Esophagus muscularis mucosa (tissue), 4 donors: ENCODE measurements at regions not wholly inside any gene's neighbourhood (a gene's known extent, or its start where the extent isn't known, plus 50 kb on each side); places are given as distances from the start of the nearest gene placed in this dataset.

ENCODE experiments used
- DNase-seq: peaks from one replicate; pipeline ENCODE4 v3.0.0-alpha.2; 2017; ENCODE audit errors: extremely low spot score
- H3K27ac ChIP-seq, 4 donors: fragments of 200-600 bp; sonication (generic); replicated peaks in 1 of 4; 1 replicate in 3 of 4; 2 replicates in 1 of 4; pipeline ENCODE4 v1.5.1; 2016 to 2019; ENCODE audit warnings: mild to moderate bottlenecking in 1 of 4
- H3K27me3 ChIP-seq, 4 donors: fragments of 200-600 bp; sonication (generic); one replicate each; pipeline versions ENCODE4 v1.5.1 to v1.6.0; 2016 to 2019
- H3K36me3 ChIP-seq, 4 donors: fragments of 200-600 bp; sonication (generic); one replicate each; pipeline ENCODE4 v1.5.1; 2016 to 2019
- H3K4me1 ChIP-seq, 4 donors: fragments of 200-600 bp; sonication (generic); one replicate each; pipeline ENCODE4 v1.5.1; 2016 to 2019
- H3K4me3 ChIP-seq, 4 donors: fragments of 200-600 bp; sonication (generic); 1 replicate in 2 of 4; 2 replicates in 2 of 4; pipeline ENCODE4 v1.5.1; 2016 to 2019; ENCODE audit warnings: mild to moderate bottlenecking in 4 of 4, moderate library complexity in 1 of 4
- H3K9me3 ChIP-seq, 4 donors: fragments of 200-600 bp; sonication (generic); 1 replicate in 3 of 4; 2 replicates in 1 of 4; pipeline ENCODE4 v1.5.1; 2016 to 2019
- EP300 ChIP-seq: sonication (generic); formaldehyde crosslinking; IDR thresholded peaks from one replicate; pipeline ENCODE4 v1.6.1; 2017; ENCODE audit warnings: antibody characterized with exemption
- POLR2A ChIP-seq: fragments of 450-650 bp; IDR thresholded peaks from one replicate; pipeline ENCODE4 v1.6.1; 2017; ENCODE audit warnings: antibody characterized with exemption, moderate library complexity, mild to moderate bottlenecking, low read depth
- POLR2AphosphoS5 ChIP-seq, 2 donors: sonication (generic); formaldehyde crosslinking; IDR thresholded peaks; one replicate each; pipeline ENCODE4 v1.6.1; 2017; ENCODE audit warnings: antibody characterized with exemption in 2 of 2
- WGBS: methylation state at CpG from one replicate; pipeline ENCODE4 v1.1.5; 2018; 5-methylcytosine and 5-hydroxymethylcytosine counted together
- intact Hi-C: fragments of 100-400 bp; cut with DNase I; formaldehyde crosslinking; loops from one replicate; pipeline ENCODE4 v1.15.1; 2023
- TF ChIP-seq, protein P1 (sequence below), 3 experiments: fragments of 200-600 bp in 2 of 3; fragments of 450-650 bp in 1 of 3; sonication (generic) in 2 of 3; IDR thresholded peaks; one replicate each; pipeline ENCODE4 v1.5.1; 2017 to 2019; ENCODE audit warnings: antibody characterized with exemption in 3 of 3, mild to moderate bottlenecking in 2 of 3, moderate library complexity in 1 of 3

DNA sequence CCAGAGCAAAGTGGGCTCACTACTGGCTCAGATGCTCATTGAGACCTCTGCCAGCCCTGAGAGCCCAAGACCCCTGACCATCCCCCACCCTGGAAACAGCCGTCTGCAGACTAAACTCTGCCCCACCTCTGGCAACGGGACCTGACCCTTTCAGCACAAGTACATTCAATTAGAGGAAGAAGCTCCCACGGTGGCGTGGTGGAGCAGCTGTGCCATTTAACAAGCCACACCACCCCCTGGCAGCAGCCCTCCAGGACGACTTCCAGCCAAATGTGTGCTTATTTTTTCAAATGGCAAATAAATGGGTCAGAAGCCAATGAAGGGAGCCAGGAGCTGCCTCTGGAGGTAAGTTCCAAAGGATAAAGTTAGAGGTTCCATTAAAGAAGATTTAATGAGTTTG is 226.7 kb downstream of the NPHP4 start:
- Histone ChIP-seq H3K4me1 (no peaks in the 10 kb centered on the region), H3K27ac (no peak overlapping the region), H3K4me3 (no peak overlapping the region), H3K9me3 (peaks cover 0 to 12% (median 5%) of the 10 kb centered on the region in 4 donors), H3K36me3 (no peaks in the 10 kb centered on the region), H3K27me3 (peaks cover 0 to 67% (median 0%) of the 10 kb centered on the region in 4 donors)
- intact Hi-C loops: no loop called here
- WGBS: 0% methylated on average over 1 of the region's 5 CpGs
- TF ChIP-seq, protein P1, sequence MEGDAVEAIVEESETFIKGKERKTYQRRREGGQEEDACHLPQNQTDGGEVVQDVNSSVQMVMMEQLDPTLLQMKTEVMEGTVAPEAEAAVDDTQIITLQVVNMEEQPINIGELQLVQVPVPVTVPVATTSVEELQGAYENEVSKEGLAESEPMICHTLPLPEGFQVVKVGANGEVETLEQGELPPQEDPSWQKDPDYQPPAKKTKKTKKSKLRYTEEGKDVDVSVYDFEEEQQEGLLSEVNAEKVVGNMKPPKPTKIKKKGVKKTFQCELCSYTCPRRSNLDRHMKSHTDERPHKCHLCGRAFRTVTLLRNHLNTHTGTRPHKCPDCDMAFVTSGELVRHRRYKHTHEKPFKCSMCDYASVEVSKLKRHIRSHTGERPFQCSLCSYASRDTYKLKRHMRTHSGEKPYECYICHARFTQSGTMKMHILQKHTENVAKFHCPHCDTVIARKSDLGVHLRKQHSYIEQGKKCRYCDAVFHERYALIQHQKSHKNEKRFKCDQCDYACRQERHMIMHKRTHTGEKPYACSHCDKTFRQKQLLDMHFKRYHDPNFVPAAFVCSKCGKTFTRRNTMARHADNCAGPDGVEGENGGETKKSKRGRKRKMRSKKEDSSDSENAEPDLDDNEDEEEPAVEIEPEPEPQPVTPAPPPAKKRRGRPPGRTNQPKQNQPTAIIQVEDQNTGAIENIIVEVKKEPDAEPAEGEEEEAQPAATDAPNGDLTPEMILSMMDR (IDR thresholded peaks at IDR 0.05): no peak
- TF ChIP-seq POLR2A (no peak), EP300 (no peak), POLR2AphosphoS5 (IDR thresholded peaks at IDR 0.05) (no peak)
- DNase-seq: no peak

DNA sequence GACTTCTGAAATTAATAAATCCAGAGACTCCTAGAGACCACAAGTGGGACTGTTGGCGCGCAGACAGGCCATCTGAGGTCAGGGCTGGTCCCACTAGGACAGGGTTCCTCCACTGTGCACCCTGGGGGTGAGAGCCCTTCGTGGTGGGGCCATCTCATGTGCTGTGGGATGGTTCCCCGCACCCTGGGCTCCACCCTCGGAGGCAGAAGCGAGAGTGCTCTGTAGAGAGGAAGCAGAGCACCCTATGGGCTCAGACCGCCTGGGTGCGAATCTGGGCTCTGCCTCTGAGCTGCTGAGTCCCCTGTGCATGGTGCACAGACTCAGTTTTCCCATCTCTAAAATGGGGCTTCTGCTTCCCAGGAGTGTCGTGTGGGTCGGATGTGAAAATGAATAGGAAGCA is 227.3 kb downstream of the NPHP4 start:
- Histone ChIP-seq H3K27ac (no peak overlapping the region), H3K9me3 (peaks cover 0 to 12% (median 5%) of the 10 kb centered on the region in 4 donors), H3K4me1 (no peaks in the 10 kb centered on the region), H3K27me3 (peaks cover 0 to 69% (median 0%) of the 10 kb centered on the region in 4 donors), H3K4me3 (no peak overlapping the region), H3K36me3 (no peaks in the 10 kb centered on the region)
- intact Hi-C loops: no loop called here
- no peak for DNase-seq
- TF ChIP-seq POLR2A (no peak), EP300 (no peak), POLR2AphosphoS5 (IDR thresholded peaks at IDR 0.05) (no peak)
- TF ChIP-seq, protein P1 (IDR thresholded peaks at IDR 0.05): no peak
- 71% methylated on average over 4 of the region's 10 CpGs for WGBS

DNA sequence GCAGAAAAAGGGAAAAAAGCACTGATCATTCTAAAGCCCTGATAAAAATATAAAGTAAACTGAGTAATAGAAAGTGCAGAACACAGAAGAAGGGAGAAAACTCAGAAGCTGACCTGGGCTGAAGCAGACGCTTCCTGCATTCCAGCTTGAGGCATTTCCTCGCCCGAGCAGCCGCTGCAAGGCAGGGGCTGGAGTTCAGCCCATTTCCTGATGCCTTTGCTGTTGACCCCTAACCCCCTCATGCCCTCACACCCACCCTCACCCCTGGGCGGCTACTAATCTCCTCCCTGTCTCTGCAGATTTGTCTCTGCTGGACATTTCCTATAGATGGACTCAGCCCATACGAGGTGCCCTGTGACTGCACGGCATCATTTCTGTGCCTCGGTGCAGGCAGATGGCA is 227.8 kb downstream of the NPHP4 start:
- Histone ChIP-seq H3K9me3 (peaks cover 0 to 12% (median 5%) of the 10 kb centered on the region in 4 donors), H3K4me3 (no peak overlapping the region), H3K4me1 (no peaks in the 10 kb centered on the region), H3K27me3 (peaks cover 0 to 69% (median 0%) of the 10 kb centered on the region in 4 donors), H3K36me3 (no peaks in the 10 kb centered on the region), H3K27ac (no peak overlapping the region)
- intact Hi-C loops: no loop called here
- DNase-seq: no peak
- TF ChIP-seq EP300 (no peak), POLR2A (no peak), POLR2AphosphoS5 (IDR thresholded peaks at IDR 0.05) (no peak)
- TF ChIP-seq, protein P1 (IDR thresholded peaks at IDR 0.05): no peak
- 37% methylated on average over 8 of the region's 8 CpGs for WGBS

DNA sequence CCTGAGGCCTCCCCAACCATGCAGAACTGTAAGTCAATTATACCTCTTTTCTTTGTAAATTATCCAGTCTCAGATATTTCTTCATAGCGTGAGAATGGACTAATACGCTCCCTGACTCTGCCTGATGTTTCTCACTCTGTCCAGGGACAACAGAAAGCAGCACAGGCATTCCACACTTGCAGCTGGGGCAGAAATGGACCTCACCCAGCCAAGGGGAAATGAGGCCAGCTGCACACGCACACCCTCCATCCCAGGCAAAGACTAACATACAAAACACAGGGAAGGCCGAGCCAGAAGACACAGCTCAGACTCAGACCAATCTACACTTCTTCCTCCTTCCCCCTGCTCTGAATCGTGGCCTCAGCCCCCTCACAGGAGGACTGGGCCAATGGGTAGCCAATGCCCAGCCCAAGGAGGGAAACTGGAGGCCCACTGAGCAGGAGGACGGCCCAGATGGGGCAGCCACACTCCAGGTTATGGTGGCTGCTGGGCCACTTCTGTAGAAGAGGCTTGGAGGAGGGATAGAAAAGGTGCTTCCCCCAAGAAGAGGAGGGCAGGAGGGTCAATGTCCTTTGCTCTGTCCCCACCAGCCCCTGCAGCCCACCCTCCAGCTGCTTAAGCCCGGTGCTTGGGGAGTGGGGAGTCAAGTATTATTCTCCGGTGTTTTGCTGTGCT is 228.4 kb downstream of the NPHP4 start:
- no peak overlapping the region for H3K4me3 ChIP-seq
- H3K27me3 ChIP-seq: peaks cover 0 to 69% (median 0%) of the 10 kb centered on the region in 4 donors
- 67% methylated on average over 8 of the region's 8 CpGs for WGBS
- H3K9me3 ChIP-seq: peaks cover 0 to 12% (median 5%) of the 10 kb centered on the region in 4 donors
- TF ChIP-seq POLR2AphosphoS5 (IDR thresholded peaks at IDR 0.05): no peak
- TF ChIP-seq EP300: no peak
- TF ChIP-seq POLR2A: no peak
- TF ChIP-seq, protein P1 (IDR thresholded peaks at IDR 0.05): no peak
- no peak overlapping the region for H3K27ac ChIP-seq
- intact Hi-C loops: no loop called here
- DNase-seq: no peak
- no peaks in the 10 kb centered on the region for H3K4me1 ChIP-seq
- no peaks in the 10 kb centered on the region for H3K36me3 ChIP-seq
